ENCODE measurements at regions not wholly inside any gene's neighbourhood (a gene's known extent, or its start where the extent isn't known, plus 50 kb on each side); places are given as distances from the start of the nearest gene placed in this dataset.

GRCh38 chr2:221972813-221973478, 325.9 kb downstream of the PAX3 start:
- H4K20me1 ChIP-seq (ENCODE audit: insufficient read depth, low read length), result no peaks in the 10 kb centered on the region
- H3K4me2 ChIP-seq (replicated peaks; ENCODE audit: extremely low read depth, low read length, poor library complexity, severe bottlenecking), result no peak overlapping the region
- TF ChIP-seq CTCF (IDR thresholded peaks at IDR 0.05), result no peak
- no peaks in the 10 kb centered on the region for H3K27me3 ChIP-seq (ENCODE audit: control insufficient read depth in 2 of 2, insufficient read depth in 2 of 2, low read length in 2 of 2)
- intact Hi-C loops (cut with micrococcal nuclease), result no loop called here
- WGBS (ENCODE audit: insufficient coverage), result no CpG with 5 or more reads among the region's 6 CpGs
- H3K36me3 Mint-ChIP-seq, result no peaks in the 10 kb centered on the region
- H3K27me3 Mint-ChIP-seq (ENCODE audit: low read depth in 3 of 3), result peaks cover 0 to 4% (median 2%) of the 10 kb centered on the region in 3 donors
- H3K27ac ChIP-seq (ENCODE audit: low read depth in 1 of 2, low read length in 2 of 2), result no peak overlapping the region
- no peak overlapping the region for H3K4me3 ChIP-seq (replicated peaks in 1 of 3; ENCODE audit: low read depth in 2 of 3, low read length in 3 of 3)
- no peaks in the 10 kb centered on the region for H3K79me2 ChIP-seq (ENCODE audit: insufficient read depth, low read length)
- H3K9ac ChIP-seq (ENCODE audit: insufficient read depth, low read length, poor library complexity, severe bottlenecking), result no peak overlapping the region
- no peaks in the 10 kb centered on the region for H3K36me3 ChIP-seq (replicated peaks in 1 of 2; ENCODE audit: control insufficient read depth in 1 of 2, insufficient read depth in 2 of 2, low read length in 2 of 2)
- no peak overlapping the region for H2AFZ ChIP-seq (ENCODE audit: insufficient read depth, low read depth, low read length, poor library complexity, severe bottlenecking)
- H3K4me1 Mint-ChIP-seq, result no peaks in the 10 kb centered on the region
- H3K4me3 Mint-ChIP-seq, result no peak overlapping the region
- no peaks in the 10 kb centered on the region for H3K9me3 ChIP-seq (replicated peaks in 1 of 2; ENCODE audit: control insufficient read depth in 1 of 2, insufficient read depth in 1 of 2, low read length in 2 of 2)
- no peak overlapping the region for H3K27ac Mint-ChIP-seq
- H3K4me1 ChIP-seq (ENCODE audit: control insufficient read depth in 1 of 2, insufficient read depth in 2 of 2, low read length in 2 of 2), result no peaks in the 10 kb centered on the region
- DNase-seq, result no peak
- peaks cover 0 to 3% (median 0%) of the 10 kb centered on the region in 7 donors for H3K9me3 Mint-ChIP-seq

- H3K4me3 Mint-ChIP-seq, result no peak overlapping the region
Observed at GRCh38 chr2:221970389-221970788, 328.4 kb downstream of the PAX3 start.

More at GRCh38 chr2:221970389-221970788, 328.4 kb downstream of the PAX3 start:
- intact Hi-C loops (cut with micrococcal nuclease), result no loop called here
- TF ChIP-seq CTCF (IDR thresholded peaks at IDR 0.05), result no peak
- H3K79me2 ChIP-seq (ENCODE audit: insufficient read depth, low read length), result no peaks in the 10 kb centered on the region
- no peaks in the 10 kb centered on the region for H3K36me3 Mint-ChIP-seq
- no peaks in the 10 kb centered on the region for H4K20me1 ChIP-seq (ENCODE audit: insufficient read depth, low read length)
- H3K4me3 ChIP-seq (replicated peaks in 1 of 3; ENCODE audit: low read depth in 2 of 3, low read length in 3 of 3), result no peak overlapping the region
- no peaks in the 10 kb centered on the region for H3K9me3 ChIP-seq (replicated peaks in 1 of 2; ENCODE audit: control insufficient read depth in 1 of 2, insufficient read depth in 1 of 2, low read length in 2 of 2)
- no peak overlapping the region for H3K27ac ChIP-seq (ENCODE audit: low read depth in 1 of 2, low read length in 2 of 2)
- no peaks in the 10 kb centered on the region for H3K36me3 ChIP-seq (replicated peaks in 1 of 2; ENCODE audit: control insufficient read depth in 1 of 2, insufficient read depth in 2 of 2, low read length in 2 of 2)
- peak overlapping the region in 1 of 7 donors; percentile 2 for H3K27ac Mint-ChIP-seq
- H3K27me3 Mint-ChIP-seq (ENCODE audit: low read depth in 3 of 3), result peaks cover 0 to 4% (median 0%) of the 10 kb centered on the region in 3 donors
- peaks cover 0 to 3% (median 0%) of the 10 kb centered on the region in 7 donors for H3K9me3 Mint-ChIP-seq
- H2AFZ ChIP-seq (ENCODE audit: insufficient read depth, low read depth, low read length, poor library complexity, severe bottlenecking), result no peak overlapping the region
- no peak for DNase-seq
- no peak overlapping the region for H3K9ac ChIP-seq (ENCODE audit: insufficient read depth, low read length, poor library complexity, severe bottlenecking)
- 68% methylated on average over 3 of the region's 3 CpGs for WGBS (ENCODE audit: insufficient coverage)
- H3K4me1 Mint-ChIP-seq, result no peaks in the 10 kb centered on the region
- H3K4me1 ChIP-seq (ENCODE audit: control insufficient read depth in 1 of 2, insufficient read depth in 2 of 2, low read length in 2 of 2), result no peaks in the 10 kb centered on the region
- H3K27me3 ChIP-seq (ENCODE audit: control insufficient read depth in 2 of 2, insufficient read depth in 2 of 2, low read length in 2 of 2), result no peaks in the 10 kb centered on the region
- no peak overlapping the region for H3K4me2 ChIP-seq (replicated peaks; ENCODE audit: extremely low read depth, low read length, poor library complexity, severe bottlenecking)

Data from CD14-positive monocyte (primary cell).